Right lobe of liver (tissue), 4 donors: ENCODE measurements at regions not wholly inside any gene's neighbourhood (a gene's known extent, or its start where the extent isn't known, plus 50 kb on each side); places are given as distances from the start of the nearest gene placed in this dataset.

Experiments used
- CTCF ChIP-seq, 4 donors: fragments of 200-600 bp in 3 of 4; fragments of 450-650 bp in 1 of 4; IDR thresholded peaks; one replicate each; pipeline versions ENCODE4 v1.5.1 to v1.8.0; 2016 to 2022; ENCODE audit warnings: antibody characterized with exemption in 4 of 4, mild to moderate bottlenecking in 2 of 4
- POLR2A ChIP-seq: fragments of 450-650 bp; IDR thresholded peaks from one replicate; pipeline ENCODE4 v1.6.1; 2017; ENCODE audit warnings: antibody characterized with exemption, mild to moderate bottlenecking
- donor health status: DM: no; HTN: no; CAD: no.
- donor health status: DM: no; HTN: no; CAD: no.
- donor health status: DM: no; HTN: yes; CAD: no.

GRCh38 chr3:67832817-67833216, 178.4 kb upstream of the SUCLG2 start:
- no peak for TF ChIP-seq CTCF (IDR thresholded peaks at IDR 0.05)
- TF ChIP-seq POLR2A = no peak
